ENCODE measurements at regions not wholly inside any gene's neighbourhood (a gene's known extent, or its start where the extent isn't known, plus 50 kb on each side); places are given as distances from the start of the nearest gene placed in this dataset.

DNA sequence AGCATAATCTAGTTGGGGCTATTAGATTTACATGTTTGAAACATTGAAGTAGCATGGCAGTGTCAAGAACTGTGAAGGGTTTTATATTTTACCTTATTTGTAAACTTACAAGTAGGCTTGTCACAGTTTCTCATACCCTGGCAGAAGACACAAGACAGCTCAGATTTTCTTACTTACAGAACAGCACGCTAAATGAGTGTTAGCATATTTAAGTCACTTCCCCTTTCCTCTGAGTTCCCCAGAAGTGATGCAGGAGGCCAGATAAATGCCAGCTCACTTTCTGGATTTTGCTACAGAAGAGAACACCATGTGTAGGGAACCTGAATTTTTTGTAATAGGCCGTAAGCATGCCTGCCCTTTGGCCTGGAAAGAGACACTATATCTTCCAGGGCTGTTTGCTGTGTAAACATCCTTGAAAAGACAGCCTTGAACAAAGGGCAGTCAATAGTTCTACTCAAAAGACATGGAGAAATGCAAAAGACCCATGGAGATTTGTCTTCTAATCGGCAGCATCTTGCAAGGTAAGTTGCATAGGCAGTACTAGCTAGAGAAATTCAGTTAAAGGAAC is 279.1 kb downstream of the PHF14 start:
- no peak for ATAC-seq
- intact Hi-C loops (cut with DNase I) = no loop called here
- no peak for DNase-seq

DNA sequence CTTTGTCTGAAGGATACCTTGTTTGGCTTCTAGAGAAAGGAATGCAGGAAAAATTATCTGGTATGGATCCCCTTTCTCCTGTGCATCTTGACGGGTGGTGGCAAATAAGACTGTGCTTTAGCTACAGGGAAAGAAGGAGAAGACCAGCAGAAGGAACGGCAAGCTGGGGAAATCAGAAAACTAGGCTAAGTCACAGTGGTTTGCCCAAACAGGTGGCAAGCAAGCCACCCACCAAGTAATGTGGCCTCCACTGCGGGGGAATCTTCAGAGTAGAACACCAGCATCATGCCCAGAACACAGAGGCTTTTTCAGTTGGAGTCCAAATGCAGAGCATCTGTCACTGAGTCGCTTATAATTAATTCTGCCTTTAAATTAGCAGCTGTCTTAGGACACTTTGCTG is 282.8 kb downstream of the PHF14 start:
- intact Hi-C loops (cut with DNase I) = no loop called here
- H3K4me1 ChIP-seq = no peaks in the 10 kb centered on the region
- DNase-seq = no peak
- no peaks in the 10 kb centered on the region for H3K36me3 ChIP-seq
- no peaks in the 10 kb centered on the region for H3K27me3 ChIP-seq
- TF ChIP-seq, protein P1, sequence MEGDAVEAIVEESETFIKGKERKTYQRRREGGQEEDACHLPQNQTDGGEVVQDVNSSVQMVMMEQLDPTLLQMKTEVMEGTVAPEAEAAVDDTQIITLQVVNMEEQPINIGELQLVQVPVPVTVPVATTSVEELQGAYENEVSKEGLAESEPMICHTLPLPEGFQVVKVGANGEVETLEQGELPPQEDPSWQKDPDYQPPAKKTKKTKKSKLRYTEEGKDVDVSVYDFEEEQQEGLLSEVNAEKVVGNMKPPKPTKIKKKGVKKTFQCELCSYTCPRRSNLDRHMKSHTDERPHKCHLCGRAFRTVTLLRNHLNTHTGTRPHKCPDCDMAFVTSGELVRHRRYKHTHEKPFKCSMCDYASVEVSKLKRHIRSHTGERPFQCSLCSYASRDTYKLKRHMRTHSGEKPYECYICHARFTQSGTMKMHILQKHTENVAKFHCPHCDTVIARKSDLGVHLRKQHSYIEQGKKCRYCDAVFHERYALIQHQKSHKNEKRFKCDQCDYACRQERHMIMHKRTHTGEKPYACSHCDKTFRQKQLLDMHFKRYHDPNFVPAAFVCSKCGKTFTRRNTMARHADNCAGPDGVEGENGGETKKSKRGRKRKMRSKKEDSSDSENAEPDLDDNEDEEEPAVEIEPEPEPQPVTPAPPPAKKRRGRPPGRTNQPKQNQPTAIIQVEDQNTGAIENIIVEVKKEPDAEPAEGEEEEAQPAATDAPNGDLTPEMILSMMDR (IDR thresholded peaks at IDR 0.05) = no peak
- no peak overlapping the region for H3K4me3 ChIP-seq
- H3K27ac ChIP-seq = no peak overlapping the region
- ATAC-seq = no peak
- H3K9me3 ChIP-seq = no peaks in the 10 kb centered on the region

More for the DNA sequence above, 279.1 kb downstream of the PHF14 start:
- Histone ChIP-seq H3K4me3 (no peak overlapping the region), H3K27ac (no peak overlapping the region), H3K9me3 (no peaks in the 10 kb centered on the region), H3K36me3 (no peaks in the 10 kb centered on the region), H3K27me3 (no peaks in the 10 kb centered on the region), H3K4me1 (no peaks in the 10 kb centered on the region)
- TF ChIP-seq, protein P1 (IDR thresholded peaks at IDR 0.05) = no peak

DNA sequence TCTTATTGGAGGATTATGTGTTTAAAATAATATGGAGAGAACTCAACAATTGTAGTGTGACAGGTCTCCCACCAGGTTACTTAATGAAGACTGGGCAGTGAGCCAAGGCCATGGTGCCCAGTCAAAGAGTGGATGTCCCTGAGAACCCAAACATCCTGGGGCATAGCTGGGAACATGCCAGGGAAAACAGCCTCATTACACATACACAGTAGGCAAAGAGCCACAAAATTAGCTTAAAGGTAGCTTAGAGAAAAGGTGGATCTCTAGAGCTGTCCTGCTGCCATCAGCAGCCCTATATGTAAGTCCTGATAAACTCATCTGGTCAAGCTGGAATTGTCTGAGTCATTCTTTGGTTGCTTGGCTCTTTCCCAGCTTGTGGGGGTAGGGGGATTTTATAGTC is 287.8 kb downstream of the PHF14 start:
- intact Hi-C loops (cut with DNase I) = no loop called here
- peak in 1 of 4 donors; percentile 26 for DNase-seq
- Histone ChIP-seq H3K27ac (no peak overlapping the region), H3K36me3 (no peaks in the 10 kb centered on the region), H3K9me3 (no peaks in the 10 kb centered on the region), H3K27me3 (no peaks in the 10 kb centered on the region), H3K4me3 (no peak overlapping the region), H3K4me1 (no peaks in the 10 kb centered on the region)
- no peak for ATAC-seq
- TF ChIP-seq, protein P1 (IDR thresholded peaks at IDR 0.05) = no peak

DNA sequence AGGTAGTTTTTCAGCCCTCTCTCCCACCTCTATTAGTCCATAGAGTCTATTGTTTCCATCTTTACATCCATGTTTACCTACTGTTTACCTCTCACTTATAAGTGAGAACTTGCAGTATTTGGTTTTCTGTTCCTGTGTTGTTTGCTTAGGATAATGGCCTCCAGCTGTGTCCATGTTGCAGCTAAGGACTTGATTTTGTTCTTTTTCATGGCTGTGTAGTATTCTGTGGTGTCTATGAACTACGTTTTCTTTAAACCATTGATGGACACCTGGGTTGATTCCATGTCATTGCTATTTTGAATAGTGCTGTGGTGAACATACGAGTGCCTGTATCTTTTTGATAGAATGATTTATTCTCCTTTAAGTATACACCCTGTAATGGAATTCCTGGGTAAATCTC is 292.4 kb downstream of the PHF14 start:
- Histone ChIP-seq H3K4me1 (no peaks in the 10 kb centered on the region), H3K27ac (no peak overlapping the region), H3K9me3 (peaks cover 0 to 4% of the 10 kb centered on the region in 2 donors), H3K27me3 (no peaks in the 10 kb centered on the region), H3K36me3 (no peaks in the 10 kb centered on the region), H3K4me3 (no peak overlapping the region)
- ATAC-seq (no peak), DNase-seq (no peak)
- intact Hi-C loops (cut with DNase I) = no loop called here
- TF ChIP-seq, protein P1 (IDR thresholded peaks at IDR 0.05) = no peak

DNA sequence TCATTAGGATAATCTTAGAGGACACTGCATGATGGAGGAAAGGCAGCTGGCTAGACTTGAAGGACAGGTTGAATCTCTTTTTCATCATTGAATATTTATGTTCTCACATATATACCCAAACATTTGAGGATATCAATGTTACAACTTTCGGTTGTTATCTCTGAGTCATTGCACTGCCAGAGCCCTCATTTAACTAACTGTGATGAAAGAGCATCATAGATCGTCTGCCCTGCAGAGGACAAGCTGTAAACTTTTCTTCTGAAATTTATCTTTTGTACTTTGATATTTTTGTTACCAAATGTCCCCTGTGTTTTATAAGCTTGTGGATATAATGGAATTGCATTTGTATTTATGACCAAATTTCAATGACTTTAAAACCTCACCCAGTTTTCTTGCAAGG is 298.7 kb downstream of the PHF14 start:
- intact Hi-C loops (cut with DNase I) = no loop called here
- ATAC-seq (no peak), DNase-seq (no peak)
- Histone ChIP-seq H3K4me1 (no peaks in the 10 kb centered on the region), H3K4me3 (no peak overlapping the region), H3K36me3 (no peaks in the 10 kb centered on the region), H3K27me3 (no peaks in the 10 kb centered on the region), H3K9me3 (peaks cover 0 to 4% of the 10 kb centered on the region in 2 donors), H3K27ac (no peak overlapping the region)
- TF ChIP-seq, protein P1 (IDR thresholded peaks at IDR 0.05) = no peak

Measured in left lung (tissue), 4 donors.